ENCODE measurements at regions not wholly inside any gene's neighbourhood (a gene's known extent, or its start where the extent isn't known, plus 50 kb on each side); places are given as distances from the start of the nearest gene placed in this dataset.

- TF ChIP-seq CTCF (conservative IDR thresholded peaks at IDR 0.05; ENCODE audit: low read depth, low read length): no peak
- no peak for DNase-seq (ENCODE audit: low read depth)
- no peak overlapping the region for H3K4me3 ChIP-seq (ENCODE audit: low read depth, low read length)
Measured at GRCh38 chr3:14304101-14305045, 98.0 kb upstream of the SLC6A6 start.

- H3K4me3 ChIP-seq (ENCODE audit: low read depth, low read length): no peak overlapping the region
- TF ChIP-seq CTCF (conservative IDR thresholded peaks at IDR 0.05; ENCODE audit: low read depth, low read length): no peak
- no peak for DNase-seq (ENCODE audit: low read depth)
Measured at GRCh38 chr3:14305324-14305723, 97.1 kb upstream of the SLC6A6 start.

GRCh38 chr3:14306142-14306541 lies 96.3 kb upstream of the SLC6A6 start:
- H3K4me3 ChIP-seq (ENCODE audit: low read depth, low read length): no peak overlapping the region
- no peak for TF ChIP-seq CTCF (conservative IDR thresholded peaks at IDR 0.05; ENCODE audit: low read depth, low read length)
- DNase-seq (ENCODE audit: low read depth): no peak

GRCh38 chr3:14307656-14308302 lies 94.6 kb upstream of the SLC6A6 start:
- H3K4me3 ChIP-seq (ENCODE audit: low read depth, low read length): no peak overlapping the region

GRCh38 chr3:14311729-14312128 lies 90.7 kb upstream of the SLC6A6 start:
- H3K4me3 ChIP-seq (ENCODE audit: low read depth, low read length): no peak overlapping the region
- DNase-seq (ENCODE audit: low read depth): no peak
- TF ChIP-seq CTCF (conservative IDR thresholded peaks at IDR 0.05; ENCODE audit: low read depth, low read length): no peak

More at GRCh38 chr3:14307656-14308302, 94.6 kb upstream of the SLC6A6 start:
- TF ChIP-seq CTCF (conservative IDR thresholded peaks at IDR 0.05; ENCODE audit: low read depth, low read length): no peak
- no peak for DNase-seq (ENCODE audit: low read depth)

GRCh38 chr3:14312375-14312774 lies 90.0 kb upstream of the SLC6A6 start:
- no peak overlapping the region for H3K4me3 ChIP-seq (ENCODE audit: low read depth, low read length)
- TF ChIP-seq CTCF (conservative IDR thresholded peaks at IDR 0.05; ENCODE audit: low read depth, low read length): no peak

More at GRCh38 chr3:14312375-14312774, 90.0 kb upstream of the SLC6A6 start:
- no peak for DNase-seq (ENCODE audit: low read depth)
